Gastrocnemius medialis (tissue), 4 donors: ENCODE measurements at regions not wholly inside any gene's neighbourhood (a gene's known extent, or its start where the extent isn't known, plus 50 kb on each side); places are given as distances from the start of the nearest gene placed in this dataset.

Source experiments
- POLR2A ChIP-seq, 2 donors: fragments of 450-650 bp; IDR thresholded peaks; one replicate each; pipeline ENCODE4 v1.6.1; 2017; ENCODE audit warnings: antibody characterized with exemption in 2 of 2, mild to moderate bottlenecking in 2 of 2, moderate library complexity in 2 of 2
- TF ChIP-seq, protein P1 (sequence below), 5 experiments: fragments of 450-650 bp in 3 of 5; fragments of 200-600 bp in 2 of 5; sonication (generic) in 2 of 5; IDR thresholded peaks in 4 of 5; conservative IDR thresholded peaks in 1 of 5; 1 replicate in 4 of 5; 2 replicates in 1 of 5; pipeline ENCODE4 v1.5.1; 2016 to 2019; ENCODE audit warnings: antibody characterized with exemption in 5 of 5, mild to moderate bottlenecking in 3 of 5, moderate library complexity in 3 of 5

DNA sequence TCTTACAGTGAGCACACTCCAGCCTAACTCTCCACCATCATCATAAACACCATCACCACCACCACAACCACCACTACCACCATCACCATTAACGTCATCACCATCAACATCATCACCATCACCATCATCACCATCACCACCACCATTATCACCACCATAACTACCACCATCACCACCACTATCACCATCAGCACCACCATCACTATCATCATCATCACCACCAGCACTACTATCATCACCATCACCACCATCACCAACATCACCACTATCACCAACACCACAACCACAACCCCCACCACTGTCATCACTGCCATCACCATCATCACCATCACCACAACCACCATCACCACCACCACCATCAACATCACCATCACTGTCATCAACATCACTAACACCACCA is 279.0 kb upstream of the TCERG1L start:
- TF ChIP-seq, protein P1, sequence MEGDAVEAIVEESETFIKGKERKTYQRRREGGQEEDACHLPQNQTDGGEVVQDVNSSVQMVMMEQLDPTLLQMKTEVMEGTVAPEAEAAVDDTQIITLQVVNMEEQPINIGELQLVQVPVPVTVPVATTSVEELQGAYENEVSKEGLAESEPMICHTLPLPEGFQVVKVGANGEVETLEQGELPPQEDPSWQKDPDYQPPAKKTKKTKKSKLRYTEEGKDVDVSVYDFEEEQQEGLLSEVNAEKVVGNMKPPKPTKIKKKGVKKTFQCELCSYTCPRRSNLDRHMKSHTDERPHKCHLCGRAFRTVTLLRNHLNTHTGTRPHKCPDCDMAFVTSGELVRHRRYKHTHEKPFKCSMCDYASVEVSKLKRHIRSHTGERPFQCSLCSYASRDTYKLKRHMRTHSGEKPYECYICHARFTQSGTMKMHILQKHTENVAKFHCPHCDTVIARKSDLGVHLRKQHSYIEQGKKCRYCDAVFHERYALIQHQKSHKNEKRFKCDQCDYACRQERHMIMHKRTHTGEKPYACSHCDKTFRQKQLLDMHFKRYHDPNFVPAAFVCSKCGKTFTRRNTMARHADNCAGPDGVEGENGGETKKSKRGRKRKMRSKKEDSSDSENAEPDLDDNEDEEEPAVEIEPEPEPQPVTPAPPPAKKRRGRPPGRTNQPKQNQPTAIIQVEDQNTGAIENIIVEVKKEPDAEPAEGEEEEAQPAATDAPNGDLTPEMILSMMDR (IDR thresholded peaks at IDR 0.05 in 4 of 5, conservative IDR thresholded peaks at IDR 0.05 in 1 of 5), result no peak
- TF ChIP-seq POLR2A (IDR thresholded peaks at IDR 0.05), result no peak
